Endothelial cell of umbilical vein (primary cell): ENCODE measurements at regions not wholly inside any gene's neighbourhood (a gene's known extent, or its start where the extent isn't known, plus 50 kb on each side); places are given as distances from the start of the nearest gene placed in this dataset.

ENCODE experiments used
- BruUV-seq: library from RNA; stranded (reverse); fragments of 400-500 nt; replicated peaks from 2 replicates; lab custom pipeline; 2021; lab: Mats Ljungman, UMichigan
- CTCF ChIA-PET: fragments of 300-600, 350-600 bp; sonication (Branson Sonifier 250); formaldehyde crosslinking; loops from one replicate; lab custom pipeline; 2021; ENCODE audit warnings: antibody characterized with exemption, inconsistent platforms; lab: Charles Lee
- POLR2A ChIA-PET: fragments of 300-600, 350-600 bp; sonication (Branson Sonifier 250); formaldehyde crosslinking; loops from one replicate; lab custom pipeline; 2021; ENCODE audit warnings: antibody characterized with exemption, inconsistent platforms; lab: Charles Lee
- DNase-seq: peaks from one replicate; pipeline ENCODE4 v3.0.0-alpha.2; 2011; ENCODE audit warnings: low read depth, low spot score
- FAIRE-seq: peaks from 2 replicates; lab custom pipeline; 2011; peaks lifted over from hg19 to GRCh38; lab: Jason Lieb, UNC
- H2AFZ ChIP-seq: 2 replicates; pipeline ENCODE4 v1.6.0; 2012; ENCODE audit warnings: low read depth, low read length, control low read depth, inconsistent platforms
- H3K27ac ChIP-seq: 2 replicates; pipeline ENCODE4 v1.5.1; 2011; ENCODE audit warnings: low read depth, mild to moderate bottlenecking, control low read depth, low read length, moderate library complexity; ENCODE audit not compliant: insufficient read depth
- H3K27me3 ChIP-seq, 2 experiments: 2 replicates each; pipeline versions ENCODE4 v1.6.0 to v1.6.1; 2011; ENCODE audit warnings: low read length in 2 of 2, mixed read lengths in 1 of 2; ENCODE audit not compliant: control insufficient read depth in 2 of 2, insufficient read depth in 2 of 2
- H3K36me3 ChIP-seq, 2 experiments: 2 replicates in 1 of 2; 3 replicates in 1 of 2; pipeline ENCODE4 v1.5.1; 2011; ENCODE audit warnings: low read length in 2 of 2, mild to moderate bottlenecking in 1 of 2, moderate library complexity in 1 of 2; ENCODE audit not compliant: control insufficient read depth in 2 of 2, insufficient read depth in 2 of 2; ENCODE audit errors: extremely low read depth in 1 of 2
- H3K4me1 ChIP-seq: 3 replicates; pipeline ENCODE4 v1.5.1; 2011; ENCODE audit warnings: mild to moderate bottlenecking, low read length; ENCODE audit not compliant: control insufficient read depth, insufficient read depth; ENCODE audit errors: extremely low read depth
- H3K4me2 ChIP-seq: 2 replicates; pipeline ENCODE4 v1.6.1; 2011; ENCODE audit warnings: low read length, control low read depth, mixed read lengths; ENCODE audit not compliant: insufficient read depth
- H3K4me3 ChIP-seq, 3 experiments: fragments of 200-600 bp in 1 of 3; sonication (generic), shearing (Covaris generic) in 1 of 3; replicated peaks in 1 of 3; 2 replicates each; pipeline ENCODE4 v1.5.1; 2011 to 2016; ENCODE audit warnings: control low read depth in 3 of 3, low read length in 3 of 3, mild to moderate bottlenecking in 2 of 3, inconsistent platforms in 1 of 3, low read depth in 1 of 3, moderate library complexity in 1 of 3; ENCODE audit not compliant: insufficient read depth in 1 of 3
- H3K79me2 ChIP-seq: 2 replicates; pipeline ENCODE4 v1.6.0; 2012; ENCODE audit warnings: low read length, inconsistent platforms; ENCODE audit not compliant: control insufficient read depth, insufficient read depth
- H3K9ac ChIP-seq: replicated peaks from 2 replicates; pipeline ENCODE3; 2011; ENCODE audit warnings: low read length, control low read depth; ENCODE audit not compliant: insufficient read depth; ENCODE audit errors: extremely low read depth
- H3K9me1 ChIP-seq: replicated peaks from 3 replicates; pipeline ENCODE4 v1.6.0; 2011; ENCODE audit warnings: mild to moderate bottlenecking, low read length; ENCODE audit not compliant: control insufficient read depth, insufficient read depth; ENCODE audit errors: extremely low read depth
- H3K9me3 ChIP-seq: replicated peaks from 2 replicates; pipeline ENCODE4 v1.5.1; 2012; ENCODE audit warnings: low read length, inconsistent platforms; ENCODE audit not compliant: control insufficient read depth, insufficient read depth
- H4K20me1 ChIP-seq: replicated peaks from 2 replicates; pipeline ENCODE3; 2011; ENCODE audit warnings: mild to moderate bottlenecking, low read length; ENCODE audit not compliant: control insufficient read depth, insufficient read depth; ENCODE audit errors: extremely low read depth
- EZH2 ChIP-seq: IDR thresholded peaks from 2 replicates; pipeline ENCODE4 v1.6.1; 2012; ENCODE audit warnings: borderline replicate concordance, low read depth, mild to moderate bottlenecking, moderate library complexity, low read length, inconsistent platforms; ENCODE audit not compliant: severe bottlenecking
- FOS ChIP-seq: IDR thresholded peaks from 2 replicates; pipeline ENCODE4 v1.6.1; 2011; ENCODE audit warnings: mild to moderate bottlenecking, low read length, moderate library complexity, borderline replicate concordance; ENCODE audit not compliant: insufficient read depth
- GATA2 ChIP-seq: IDR thresholded peaks from 2 replicates; pipeline ENCODE4 v1.7.0; 2011; ENCODE audit warnings: low read depth, mild to moderate bottlenecking, moderate library complexity, mixed read lengths, low read length; ENCODE audit not compliant: insufficient read length, insufficient read depth
- JUN ChIP-seq: IDR thresholded peaks from 2 replicates; pipeline ENCODE4 v1.6.1; 2011; ENCODE audit warnings: borderline replicate concordance, low read depth; ENCODE audit not compliant: insufficient read length, insufficient read depth
- MYC ChIP-seq: IDR thresholded peaks from one replicate; pipeline ENCODE4 v1.6.1; 2011; ENCODE audit warnings: mild to moderate bottlenecking, low read depth, low read length
- POLR2A ChIP-seq: IDR thresholded peaks from 2 replicates; pipeline ENCODE4 v1.6.1; 2012; ENCODE audit warnings: low read depth, mild to moderate bottlenecking, control low read depth, low read length
- POLR2AphosphoS5 ChIP-seq: IDR thresholded peaks from 2 replicates; pipeline ENCODE4 v1.6.1; 2012; ENCODE audit warnings: low read depth, mild to moderate bottlenecking, control low read depth, low read length, moderate library complexity; ENCODE audit not compliant: insufficient read depth
- dilution Hi-C: fragments of 300-500 bp; cut with MboI; formaldehyde crosslinking; loops from one replicate; pipeline ENCODE4 v1.15.0; 2019; ENCODE audit warnings: low sequenced_read_pairs; ENCODE audit not compliant: extremely low pct_ligation_motif_present
- intact Hi-C: fragments of 100-400 bp; cut with micrococcal nuclease; formaldehyde crosslinking; loops from one replicate; pipeline ENCODE4 v1.10.0; 2022
- TF ChIP-seq, protein P1 (sequence below): IDR thresholded peaks from 2 replicates; pipeline ENCODE4 v1.6.1; 2011; ENCODE audit not compliant: insufficient read depth, insufficient read length
- TF ChIP-seq, protein P2 (sequence below), 2 donors: IDR thresholded peaks; 1 replicate in 1 of 2; 2 replicates in 1 of 2; pipeline ENCODE4 v1.5.1; 2011; ENCODE audit warnings: low read length in 2 of 2, mild to moderate bottlenecking in 2 of 2, moderate library complexity in 2 of 2, control low read depth in 1 of 2, inconsistent platforms in 1 of 2, low read depth in 1 of 2; ENCODE audit not compliant: insufficient read depth in 1 of 2; ENCODE audit errors: extremely low read depth in 1 of 2

- H3K9ac ChIP-seq: no peak overlapping the region
- DNase-seq (no peak), FAIRE-seq (no peak)
- H3K4me1 ChIP-seq: no peaks in the 10 kb centered on the region
- no peak overlapping the region for H2AFZ ChIP-seq
- ChIA-PET CTCF (interaction anchor here (1.0 to 1.1 kb wide), 2 partner anchors 15 to 137 kb away, joined by 4 read pairs; no protein-coding TSS in a partner anchor), POLR2A (no interaction called here)
- H3K4me3 ChIP-seq: no peak overlapping the region
- H3K27ac ChIP-seq: no peak overlapping the region
- no peaks in the 10 kb centered on the region for H4K20me1 ChIP-seq
- H3K9me3 ChIP-seq: no peaks in the 10 kb centered on the region
- BruUV-seq: no TSS peak
- TF ChIP-seq FOS (no peak), MYC (no peak), EZH2 (no peak)
- TF ChIP-seq, protein P1, sequence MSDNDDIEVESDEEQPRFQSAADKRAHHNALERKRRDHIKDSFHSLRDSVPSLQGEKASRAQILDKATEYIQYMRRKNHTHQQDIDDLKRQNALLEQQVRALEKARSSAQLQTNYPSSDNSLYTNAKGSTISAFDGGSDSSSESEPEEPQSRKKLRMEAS: no peak
- H3K79me2 ChIP-seq: no peaks in the 10 kb centered on the region
- no peak overlapping the region for H3K4me2 ChIP-seq
- no peaks in the 10 kb centered on the region for H3K9me1 ChIP-seq
- H3K36me3 ChIP-seq: no peaks in the 10 kb centered on the region
- intact Hi-C loops (no loop called here), dilution Hi-C loops (no loop called here)
- no peaks in the 10 kb centered on the region for H3K27me3 ChIP-seq
These were observed 59.8 kb upstream of the BOC start for GRCh38 chr3:113151461-113152031.

GRCh38 chr3:113152849-113153248 lies 58.5 kb upstream of the BOC start:
- Histone ChIP-seq H2AFZ (no peak overlapping the region), H3K27ac (no peak overlapping the region), H3K4me1 (no peaks in the 10 kb centered on the region), H3K4me3 (no peak overlapping the region), H4K20me1 (no peaks in the 10 kb centered on the region), H3K4me2 (no peak overlapping the region), H3K27me3 (no peaks in the 10 kb centered on the region), H3K9me1 (no peaks in the 10 kb centered on the region), H3K9me3 (no peaks in the 10 kb centered on the region), H3K9ac (no peak overlapping the region), H3K36me3 (no peaks in the 10 kb centered on the region), H3K79me2 (no peaks in the 10 kb centered on the region)
- BruUV-seq: no TSS peak
- intact Hi-C loops (no loop called here), dilution Hi-C loops (no loop called here)
- ChIA-PET POLR2A (no interaction called here), CTCF (interaction anchor here (1.4 kb wide), 1 partner anchor 135 kb away, joined by 3 read pairs; no protein-coding TSS in a partner anchor)
- FAIRE-seq (no peak), DNase-seq (no peak)
- TF ChIP-seq GATA2 (no peak), POLR2A (no peak), POLR2AphosphoS5 (no peak), JUN (no peak), FOS (no peak), MYC (no peak), EZH2 (no peak)
- TF ChIP-seq, protein P2, sequence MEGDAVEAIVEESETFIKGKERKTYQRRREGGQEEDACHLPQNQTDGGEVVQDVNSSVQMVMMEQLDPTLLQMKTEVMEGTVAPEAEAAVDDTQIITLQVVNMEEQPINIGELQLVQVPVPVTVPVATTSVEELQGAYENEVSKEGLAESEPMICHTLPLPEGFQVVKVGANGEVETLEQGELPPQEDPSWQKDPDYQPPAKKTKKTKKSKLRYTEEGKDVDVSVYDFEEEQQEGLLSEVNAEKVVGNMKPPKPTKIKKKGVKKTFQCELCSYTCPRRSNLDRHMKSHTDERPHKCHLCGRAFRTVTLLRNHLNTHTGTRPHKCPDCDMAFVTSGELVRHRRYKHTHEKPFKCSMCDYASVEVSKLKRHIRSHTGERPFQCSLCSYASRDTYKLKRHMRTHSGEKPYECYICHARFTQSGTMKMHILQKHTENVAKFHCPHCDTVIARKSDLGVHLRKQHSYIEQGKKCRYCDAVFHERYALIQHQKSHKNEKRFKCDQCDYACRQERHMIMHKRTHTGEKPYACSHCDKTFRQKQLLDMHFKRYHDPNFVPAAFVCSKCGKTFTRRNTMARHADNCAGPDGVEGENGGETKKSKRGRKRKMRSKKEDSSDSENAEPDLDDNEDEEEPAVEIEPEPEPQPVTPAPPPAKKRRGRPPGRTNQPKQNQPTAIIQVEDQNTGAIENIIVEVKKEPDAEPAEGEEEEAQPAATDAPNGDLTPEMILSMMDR (IDR thresholded peaks at IDR 0.05; ENCODE audit: extremely low read depth in 1 of 2, insufficient read depth in 1 of 2, low read depth in 1 of 2, low read length in 2 of 2): no peak
- TF ChIP-seq, protein P1: no peak
